Astrocyte (in vitro differentiated cells and primary cell): ENCODE measurements at regions not wholly inside any gene's neighbourhood (a gene's known extent, or its start where the extent isn't known, plus 50 kb on each side); places are given as distances from the start of the nearest gene placed in this dataset.

Source experiments
- EZH2 ChIP-seq: IDR thresholded peaks from 2 replicates; pipeline ENCODE4 v1.6.1; 2012; ENCODE audit warnings: mild to moderate bottlenecking, low read length, inconsistent platforms; ENCODE audit not compliant: insufficient read depth
- TF ChIP-seq, protein P1 (sequence below): IDR thresholded peaks from 2 replicates; pipeline ENCODE4 v1.5.1; 2011; ENCODE audit warnings: low read depth, mild to moderate bottlenecking, inconsistent platforms, low read length, moderate library complexity; ENCODE audit not compliant: insufficient read depth

DNA sequence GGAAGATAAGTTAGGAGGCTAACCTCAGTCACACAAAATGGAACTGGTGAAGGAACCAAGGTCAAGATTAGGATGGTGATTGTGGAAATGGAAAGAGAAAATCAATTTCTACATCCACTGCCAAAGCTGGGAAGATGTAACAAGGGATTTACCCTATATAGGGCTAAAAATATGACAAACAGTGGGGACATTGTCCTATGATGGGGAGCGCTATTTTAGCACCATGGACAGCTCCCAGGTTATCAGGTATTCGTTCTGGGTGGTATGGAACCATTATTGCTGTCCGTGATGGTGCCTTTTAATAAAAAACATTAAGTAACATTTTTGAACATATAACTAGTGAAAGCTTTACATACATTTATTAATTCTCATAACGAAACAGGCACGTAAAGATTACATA, 124.0 kb downstream of the NDUFA12 start:
- TF ChIP-seq, protein P1, sequence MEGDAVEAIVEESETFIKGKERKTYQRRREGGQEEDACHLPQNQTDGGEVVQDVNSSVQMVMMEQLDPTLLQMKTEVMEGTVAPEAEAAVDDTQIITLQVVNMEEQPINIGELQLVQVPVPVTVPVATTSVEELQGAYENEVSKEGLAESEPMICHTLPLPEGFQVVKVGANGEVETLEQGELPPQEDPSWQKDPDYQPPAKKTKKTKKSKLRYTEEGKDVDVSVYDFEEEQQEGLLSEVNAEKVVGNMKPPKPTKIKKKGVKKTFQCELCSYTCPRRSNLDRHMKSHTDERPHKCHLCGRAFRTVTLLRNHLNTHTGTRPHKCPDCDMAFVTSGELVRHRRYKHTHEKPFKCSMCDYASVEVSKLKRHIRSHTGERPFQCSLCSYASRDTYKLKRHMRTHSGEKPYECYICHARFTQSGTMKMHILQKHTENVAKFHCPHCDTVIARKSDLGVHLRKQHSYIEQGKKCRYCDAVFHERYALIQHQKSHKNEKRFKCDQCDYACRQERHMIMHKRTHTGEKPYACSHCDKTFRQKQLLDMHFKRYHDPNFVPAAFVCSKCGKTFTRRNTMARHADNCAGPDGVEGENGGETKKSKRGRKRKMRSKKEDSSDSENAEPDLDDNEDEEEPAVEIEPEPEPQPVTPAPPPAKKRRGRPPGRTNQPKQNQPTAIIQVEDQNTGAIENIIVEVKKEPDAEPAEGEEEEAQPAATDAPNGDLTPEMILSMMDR: no peak
- no peak for TF ChIP-seq EZH2
